ENCODE measurements at regions not wholly inside any gene's neighbourhood (a gene's known extent, or its start where the extent isn't known, plus 50 kb on each side); places are given as distances from the start of the nearest gene placed in this dataset.

- no peak for TF ChIP-seq CTCF (IDR thresholded peaks at IDR 0.05)
Measured at GRCh38 chr6:98024359-98024758, 741.3 kb upstream of the MMS22L start.

GRCh38 chr6:98027898-98028297 is 744.9 kb upstream of the MMS22L start:
- TF ChIP-seq CTCF (IDR thresholded peaks at IDR 0.05), result no peak

- no peak for TF ChIP-seq CTCF (IDR thresholded peaks at IDR 0.05)
Measured at GRCh38 chr6:98033617-98034016, 750.6 kb upstream of the MMS22L start.

GRCh38 chr6:98036344-98036923 is 753.4 kb upstream of the MMS22L start:
- no peak for TF ChIP-seq CTCF (IDR thresholded peaks at IDR 0.05)

- TF ChIP-seq CTCF (IDR thresholded peaks at IDR 0.05), result no peak
Measured at GRCh38 chr6:98037571-98037970, 754.6 kb upstream of the MMS22L start.

- no peak for TF ChIP-seq CTCF (IDR thresholded peaks at IDR 0.05)
Measured at GRCh38 chr6:98039443-98039842, 756.4 kb upstream of the MMS22L start.

- TF ChIP-seq CTCF (IDR thresholded peaks at IDR 0.05), result peak; percentile 35; the same call in 1 of the 2 replicates
Measured at GRCh38 chr6:98039904-98040607, 757.0 kb upstream of the MMS22L start.
